Prostate gland (tissue), 2 donors: ENCODE measurements at regions not wholly inside any gene's neighbourhood (a gene's known extent, or its start where the extent isn't known, plus 50 kb on each side); places are given as distances from the start of the nearest gene placed in this dataset.

Experiments used
- POLR2A ChIP-seq: fragments of 450-650 bp; IDR thresholded peaks from one replicate; pipeline ENCODE4 v1.6.1; 2016; ENCODE audit warnings: antibody characterized with exemption, mild to moderate bottlenecking
- POLR2AphosphoS5 ChIP-seq: sonication (generic); formaldehyde crosslinking; IDR thresholded peaks from one replicate; pipeline ENCODE4 v1.6.1; 2017; ENCODE audit warnings: antibody characterized with exemption
- TF ChIP-seq, protein P1 (sequence below), 4 experiments: fragments of 200-600 bp in 2 of 4; fragments of 450-650 bp in 2 of 4; sonication (generic) in 2 of 4; IDR thresholded peaks; 1 replicate in 3 of 4; 2 replicates in 1 of 4; pipeline ENCODE4 v1.5.1; 2016 to 2019; ENCODE audit warnings: antibody characterized with exemption in 4 of 4, mild to moderate bottlenecking in 2 of 4, moderate library complexity in 2 of 4

DNA sequence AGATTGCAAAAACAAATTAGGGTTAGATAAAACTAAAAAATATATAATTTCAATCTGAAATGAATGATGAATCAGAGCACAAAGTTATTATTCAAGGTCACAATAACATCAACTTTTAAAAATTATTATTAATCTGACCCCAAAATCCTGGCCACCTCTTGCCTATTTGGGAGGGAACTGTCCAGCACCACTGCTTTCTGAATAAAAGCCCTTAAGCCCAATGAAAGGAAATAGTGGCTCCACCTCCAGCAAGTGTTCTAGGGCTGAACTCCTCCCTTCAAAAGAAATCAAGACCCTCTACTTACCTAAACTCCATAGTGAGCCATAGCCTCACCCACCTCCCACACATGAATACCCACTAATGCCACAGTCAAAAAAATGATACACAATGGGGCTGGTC is 208.2 kb downstream of the PARM1 start:
- no peak for TF ChIP-seq POLR2AphosphoS5
- TF ChIP-seq, protein P1, sequence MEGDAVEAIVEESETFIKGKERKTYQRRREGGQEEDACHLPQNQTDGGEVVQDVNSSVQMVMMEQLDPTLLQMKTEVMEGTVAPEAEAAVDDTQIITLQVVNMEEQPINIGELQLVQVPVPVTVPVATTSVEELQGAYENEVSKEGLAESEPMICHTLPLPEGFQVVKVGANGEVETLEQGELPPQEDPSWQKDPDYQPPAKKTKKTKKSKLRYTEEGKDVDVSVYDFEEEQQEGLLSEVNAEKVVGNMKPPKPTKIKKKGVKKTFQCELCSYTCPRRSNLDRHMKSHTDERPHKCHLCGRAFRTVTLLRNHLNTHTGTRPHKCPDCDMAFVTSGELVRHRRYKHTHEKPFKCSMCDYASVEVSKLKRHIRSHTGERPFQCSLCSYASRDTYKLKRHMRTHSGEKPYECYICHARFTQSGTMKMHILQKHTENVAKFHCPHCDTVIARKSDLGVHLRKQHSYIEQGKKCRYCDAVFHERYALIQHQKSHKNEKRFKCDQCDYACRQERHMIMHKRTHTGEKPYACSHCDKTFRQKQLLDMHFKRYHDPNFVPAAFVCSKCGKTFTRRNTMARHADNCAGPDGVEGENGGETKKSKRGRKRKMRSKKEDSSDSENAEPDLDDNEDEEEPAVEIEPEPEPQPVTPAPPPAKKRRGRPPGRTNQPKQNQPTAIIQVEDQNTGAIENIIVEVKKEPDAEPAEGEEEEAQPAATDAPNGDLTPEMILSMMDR (IDR thresholded peaks at IDR 0.05), result no peak
- TF ChIP-seq POLR2A, result no peak
